ENCODE measurements at regions not wholly inside any gene's neighbourhood (a gene's known extent, or its start where the extent isn't known, plus 50 kb on each side); places are given as distances from the start of the nearest gene placed in this dataset.

DNA sequence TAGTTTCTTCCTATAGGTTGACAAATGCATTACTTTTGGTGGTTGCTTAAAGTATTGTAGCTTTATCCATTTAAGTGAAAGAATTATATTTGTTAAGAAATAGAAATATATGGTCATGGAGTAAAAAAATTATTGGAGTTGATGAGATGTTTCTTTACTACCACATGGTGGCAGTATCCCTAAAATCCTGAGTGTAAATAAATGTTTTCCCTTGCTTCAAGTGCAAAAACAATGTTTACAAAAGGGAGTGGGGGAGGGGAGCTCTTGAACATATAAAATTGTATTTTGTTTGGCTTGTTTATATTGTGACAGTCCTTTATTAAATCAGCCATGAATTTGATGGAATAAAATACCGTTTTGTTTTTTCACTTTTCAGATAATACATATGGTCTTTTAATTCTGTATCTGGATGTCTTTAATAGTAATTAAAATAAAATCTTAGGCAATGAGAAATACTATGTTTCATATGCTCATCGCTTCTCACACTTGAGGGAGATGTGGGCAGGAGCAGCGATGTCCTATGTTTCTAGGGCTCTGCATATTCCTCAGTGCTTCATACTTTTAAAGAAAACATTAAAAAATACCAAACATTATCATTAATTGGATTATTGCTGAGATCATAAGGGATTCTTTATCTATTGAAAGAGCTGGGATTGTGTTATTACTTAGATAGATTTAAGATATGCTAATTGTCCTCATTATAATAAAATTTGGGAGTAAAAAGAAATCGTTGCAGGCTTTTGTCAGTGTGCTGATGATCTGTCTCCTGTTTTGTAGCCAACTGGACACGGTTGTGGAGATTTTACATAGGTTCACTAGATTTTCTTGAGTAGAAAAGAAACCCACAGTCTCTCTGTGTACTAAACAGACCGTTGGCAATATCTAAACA lies 349.7 kb downstream of the TUSC7 start:
- DNase-seq (ENCODE audit: insufficient read length, low spot score) (no peak), FAIRE-seq (no peak)

- DNase-seq (ENCODE audit: insufficient read length, low spot score) (no peak), FAIRE-seq (no peak)
Observed at GRCh38 chr3:117059956-117060270, 350.3 kb downstream of the TUSC7 start.

DNA sequence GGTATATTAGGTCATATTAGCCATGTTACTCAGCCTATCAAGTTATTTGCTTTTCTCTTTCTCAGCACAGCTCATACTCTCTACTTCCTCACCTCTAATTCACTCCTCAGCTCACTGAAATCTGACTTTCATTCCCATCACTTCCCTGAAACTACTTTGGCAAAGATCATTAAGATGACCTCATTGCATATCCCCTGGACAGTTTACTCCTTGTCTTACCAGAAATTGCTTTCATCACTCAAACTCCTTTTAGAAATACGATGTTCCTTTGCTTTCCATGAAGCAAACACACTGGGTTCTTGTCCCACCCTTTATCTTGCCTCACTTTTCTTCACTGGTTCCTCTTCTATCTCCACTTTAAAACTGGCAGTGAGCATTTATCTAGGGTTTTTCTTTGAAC lies 354.4 kb downstream of the TUSC7 start:
- DNase-seq (ENCODE audit: insufficient read length, low spot score), result no peak
- no peak for FAIRE-seq

DNA sequence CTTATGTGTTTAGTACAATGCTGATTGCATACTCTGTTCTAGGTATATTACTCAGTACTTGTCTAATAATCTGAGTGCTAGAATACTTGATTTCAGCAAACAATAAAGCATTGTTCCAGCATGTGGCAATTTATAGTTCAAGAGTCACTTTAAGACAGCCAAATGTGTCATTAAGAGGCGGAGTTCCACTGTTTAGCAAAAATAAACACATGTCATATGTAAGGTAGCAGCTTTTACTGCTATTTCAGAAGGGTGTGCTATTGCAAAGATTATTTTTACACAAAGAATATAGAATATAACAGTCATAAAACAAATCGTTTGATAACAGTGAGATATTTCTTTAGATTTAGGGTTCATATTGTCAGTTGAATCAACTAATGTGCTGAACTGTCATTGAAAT lies 358.7 kb downstream of the TUSC7 start:
- FAIRE-seq (no peak), DNase-seq (ENCODE audit: insufficient read length, low spot score) (no peak)

- FAIRE-seq (no peak), DNase-seq (ENCODE audit: insufficient read length, low spot score) (no peak)
Observed at GRCh38 chr3:117074826-117075225, 365.2 kb downstream of the TUSC7 start.

GRCh38 chr3:117079997-117080396 lies 370.4 kb downstream of the TUSC7 start:
- no peak for FAIRE-seq

GRCh38 chr3:117080872-117081271 lies 371.3 kb downstream of the TUSC7 start:
- DNase-seq (ENCODE audit: insufficient read length, low spot score) (no peak), FAIRE-seq (no peak)

More at GRCh38 chr3:117079997-117080396, 370.4 kb downstream of the TUSC7 start:
- DNase-seq (ENCODE audit: insufficient read length, low spot score), result no peak

GRCh38 chr3:117084277-117084676 lies 374.7 kb downstream of the TUSC7 start:
- no peak for FAIRE-seq

DNA sequence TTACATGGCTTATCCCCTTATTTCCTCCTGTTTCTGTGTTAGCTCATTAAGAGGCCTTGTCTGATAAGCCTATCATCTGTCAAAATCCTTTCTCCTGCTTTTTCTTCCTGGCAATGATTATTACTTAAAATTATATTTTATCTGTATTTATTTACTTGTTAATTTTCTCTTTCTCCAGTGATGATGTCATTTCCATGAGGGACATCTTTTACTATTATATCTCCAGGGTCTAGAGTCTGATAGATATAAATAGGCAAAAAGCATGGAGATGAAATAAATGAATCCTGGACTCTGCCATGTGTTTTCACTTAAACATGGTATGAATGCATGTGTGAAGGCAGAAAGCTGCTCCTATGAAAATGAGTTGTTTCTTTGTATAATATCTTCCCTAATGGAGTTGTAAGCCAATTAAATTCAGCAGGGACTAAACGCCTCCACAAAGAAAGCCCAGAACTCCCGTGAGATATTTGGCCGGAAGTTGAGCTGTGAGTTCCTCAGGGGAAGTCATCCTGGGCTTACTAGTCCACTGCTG lies 375.2 kb downstream of the TUSC7 start:
- FAIRE-seq, result no peak

More at GRCh38 chr3:117084277-117084676, 374.7 kb downstream of the TUSC7 start:
- no peak for DNase-seq (ENCODE audit: insufficient read length, low spot score)

DNA sequence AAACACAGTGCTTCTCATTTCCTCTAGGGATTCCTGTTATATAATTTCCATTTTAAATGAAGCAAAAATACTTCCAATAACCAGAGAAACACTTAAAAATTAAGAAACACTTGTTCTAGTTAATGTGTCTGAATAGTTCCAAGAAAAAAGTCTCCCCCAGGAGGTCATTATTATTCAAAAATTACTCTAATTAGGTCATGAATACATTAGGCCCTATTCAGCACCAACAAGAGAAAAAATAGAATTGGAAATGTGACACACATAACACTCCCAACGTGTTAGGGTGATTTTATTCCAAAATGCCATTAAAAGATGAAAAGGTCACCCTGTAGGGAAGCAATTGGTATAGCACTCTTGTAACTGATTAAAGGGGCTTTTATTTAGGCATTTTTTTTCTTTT lies 382.1 kb downstream of the TUSC7 start:
- no peak for FAIRE-seq
- no peak for DNase-seq (ENCODE audit: insufficient read length, low spot score)

More for the DNA sequence above, 375.2 kb downstream of the TUSC7 start:
- DNase-seq (ENCODE audit: insufficient read length, low spot score), result no peak

GRCh38 chr3:117096549-117096948 lies 387.0 kb downstream of the TUSC7 start:
- DNase-seq (ENCODE audit: insufficient read length, low spot score), result no peak
- no peak for FAIRE-seq

GRCh38 chr3:117097351-117097750 lies 387.8 kb downstream of the TUSC7 start:
- FAIRE-seq, result no peak

DNA sequence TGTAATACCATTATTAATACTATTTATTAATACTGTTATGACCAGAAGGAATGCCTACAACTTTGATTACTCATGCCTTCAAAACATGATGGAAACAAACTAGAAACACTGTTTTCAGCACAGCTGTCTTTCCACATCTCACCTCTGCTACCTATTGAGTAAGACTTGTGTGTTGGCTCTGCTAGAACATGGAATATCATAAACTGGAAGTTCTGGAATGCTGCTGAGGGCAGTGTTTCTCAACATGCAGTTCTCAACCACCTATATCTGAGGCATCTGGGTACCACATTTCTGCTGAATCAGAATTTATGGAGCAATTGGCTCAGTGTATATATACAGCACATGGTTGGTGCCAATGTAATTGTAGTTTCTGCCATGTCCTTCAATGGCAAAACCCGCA lies 392.1 kb downstream of the TUSC7 start:
- no peak for FAIRE-seq
- DNase-seq (ENCODE audit: insufficient read length, low spot score), result no peak

More at GRCh38 chr3:117097351-117097750, 387.8 kb downstream of the TUSC7 start:
- DNase-seq (ENCODE audit: insufficient read length, low spot score), result no peak

DNA sequence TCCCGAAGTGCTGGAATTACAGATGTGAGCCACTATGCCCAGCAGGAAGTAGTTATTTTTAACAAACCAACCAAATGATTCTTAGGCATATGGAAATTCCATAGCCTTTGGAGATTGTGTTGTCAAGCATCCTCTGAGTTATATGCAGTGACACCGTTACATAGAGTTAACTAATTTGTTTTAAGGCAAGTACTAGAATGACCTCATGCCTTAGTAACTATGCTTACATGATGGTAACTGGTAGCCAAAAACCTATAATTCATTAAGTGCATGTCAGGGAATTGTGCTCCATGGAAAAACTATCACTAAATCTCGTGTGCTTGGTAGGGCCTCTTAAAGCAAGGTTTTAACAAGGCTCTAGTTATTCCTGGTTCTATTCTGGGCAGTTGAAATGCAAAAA lies 392.8 kb downstream of the TUSC7 start:
- DNase-seq (ENCODE audit: insufficient read length, low spot score) (no peak), FAIRE-seq (no peak)

- DNase-seq (ENCODE audit: insufficient read length, low spot score) (no peak), FAIRE-seq (no peak)
Observed at GRCh38 chr3:117103675-117104074, 394.1 kb downstream of the TUSC7 start.

- FAIRE-seq, result no peak
- no peak for DNase-seq (ENCODE audit: insufficient read length, low spot score)
Observed at GRCh38 chr3:117104381-117104780, 394.8 kb downstream of the TUSC7 start.

DNA sequence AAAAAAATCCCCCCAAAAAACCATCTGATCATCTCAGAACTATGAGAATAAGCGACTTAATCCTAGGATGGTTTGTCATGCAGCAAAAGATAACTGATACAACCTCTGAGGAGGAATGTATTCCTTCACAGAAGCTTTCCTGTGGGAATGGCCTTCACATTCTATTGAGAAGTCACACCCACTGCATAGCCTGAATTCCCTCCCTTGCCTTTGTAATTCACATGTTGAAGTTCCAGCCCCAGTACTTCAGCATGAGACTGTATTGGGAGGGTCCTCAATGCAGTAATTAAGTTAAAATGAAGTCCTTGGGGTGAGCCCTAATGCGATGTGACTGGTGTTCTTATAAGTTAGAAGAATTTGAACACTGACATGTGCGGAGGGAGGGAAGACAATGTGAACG lies 395.2 kb downstream of the TUSC7 start:
- no peak for DNase-seq (ENCODE audit: insufficient read length, low spot score)
- no peak for FAIRE-seq

- no peak for DNase-seq (ENCODE audit: insufficient read length, low spot score)
- FAIRE-seq, result no peak
Observed at GRCh38 chr3:117105686-117106085, 396.1 kb downstream of the TUSC7 start.

GRCh38 chr3:117106396-117106795 lies 396.8 kb downstream of the TUSC7 start:
- no peak for FAIRE-seq
- no peak for DNase-seq (ENCODE audit: insufficient read length, low spot score)

DNA sequence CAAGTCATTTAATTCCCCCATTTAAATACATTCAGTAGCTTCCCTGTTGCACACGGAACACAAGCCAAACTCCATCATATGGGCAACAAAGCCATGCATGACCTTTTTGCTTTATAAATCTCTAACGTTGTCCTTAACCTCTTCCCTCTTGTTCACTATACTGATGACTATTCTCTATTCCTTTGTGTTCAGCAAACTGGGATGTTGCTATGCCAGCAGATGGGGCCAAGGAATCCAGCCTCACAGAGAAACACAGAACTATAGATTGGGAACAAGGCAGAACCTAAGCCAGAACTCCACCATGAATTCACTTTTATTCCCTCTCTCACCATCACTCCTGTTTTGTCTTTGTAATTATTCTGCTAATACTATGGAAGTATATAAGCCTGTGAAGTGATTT lies 398.4 kb downstream of the TUSC7 start:
- DNase-seq (ENCODE audit: insufficient read length, low spot score) (no peak), FAIRE-seq (no peak)

DNA sequence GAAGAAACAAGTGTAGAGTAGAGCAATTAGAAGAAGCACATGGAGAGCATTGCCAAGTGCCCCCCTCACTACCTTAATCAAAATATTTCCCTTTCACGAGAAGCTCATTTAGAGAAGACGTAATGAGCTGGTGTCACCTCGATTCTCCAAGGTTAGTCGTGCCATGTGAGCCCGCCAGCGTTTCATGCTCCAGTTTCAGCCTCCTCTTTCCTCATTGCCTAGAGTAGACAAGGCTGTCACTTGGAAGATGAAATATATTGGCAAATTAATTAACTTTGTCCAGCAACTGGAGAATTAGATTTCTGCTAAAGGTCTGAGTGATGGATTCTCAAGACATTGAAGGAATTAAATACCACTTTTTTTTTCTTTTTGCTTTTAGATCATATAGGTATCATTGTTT lies 399.6 kb downstream of the TUSC7 start:
- DNase-seq (ENCODE audit: insufficient read length, low spot score) (no peak), FAIRE-seq (no peak)

- DNase-seq (ENCODE audit: insufficient read length, low spot score), result no peak
- no peak for FAIRE-seq
Observed at GRCh38 chr3:117114517-117115265, 405.1 kb downstream of the TUSC7 start.
